GM10266 (cell line): ENCODE measurements at regions not wholly inside any gene's neighbourhood (a gene's known extent, or its start where the extent isn't known, plus 50 kb on each side); places are given as distances from the start of the nearest gene placed in this dataset.

ENCODE experiments used
- DNase-seq: peaks from one replicate; pipeline ENCODE4 v3.0.0; 2012; ENCODE audit errors: extremely low spot score
- CTCF ChIP-seq: IDR thresholded peaks from 2 replicates; pipeline ENCODE4 v1.5.1; 2012; ENCODE audit warnings: mild to moderate bottlenecking, low read depth; ENCODE audit not compliant: control insufficient read depth, insufficient read depth; ENCODE audit errors: missing control alignments

GRCh38 chr5:28386712-28387111 is 1348.3 kb upstream of the CDH9 start:
- DNase-seq: no peak
- no peak for TF ChIP-seq CTCF

- no peak for DNase-seq
- TF ChIP-seq CTCF: no peak
These were observed 1341.8 kb upstream of the CDH9 start for GRCh38 chr5:28380167-28380566.

GRCh38 chr5:28374492-28374967 is 1336.1 kb upstream of the CDH9 start:
- no peak for DNase-seq
- no peak for TF ChIP-seq CTCF

DNA sequence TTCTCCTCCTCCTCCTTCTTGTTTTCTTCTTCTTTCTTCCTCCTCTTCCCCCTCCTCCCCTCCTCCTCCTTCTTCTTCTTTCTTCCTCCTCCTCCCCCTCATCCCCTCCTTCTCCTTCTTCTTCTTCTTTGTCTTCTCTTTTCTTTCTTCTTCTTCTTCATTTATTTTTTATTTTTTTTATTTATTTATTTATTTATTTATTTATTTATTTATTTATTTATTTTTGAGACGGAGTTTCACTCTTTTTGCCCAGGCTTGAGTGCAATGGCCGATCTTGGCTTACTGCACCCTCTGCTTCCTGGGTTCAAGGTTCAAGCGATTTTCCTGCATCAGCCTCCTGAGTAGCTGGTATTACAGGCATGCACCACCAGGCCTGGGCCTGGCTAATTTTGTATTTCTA is 1332.5 kb upstream of the CDH9 start:
- no peak for DNase-seq
- TF ChIP-seq CTCF: no peak

DNA sequence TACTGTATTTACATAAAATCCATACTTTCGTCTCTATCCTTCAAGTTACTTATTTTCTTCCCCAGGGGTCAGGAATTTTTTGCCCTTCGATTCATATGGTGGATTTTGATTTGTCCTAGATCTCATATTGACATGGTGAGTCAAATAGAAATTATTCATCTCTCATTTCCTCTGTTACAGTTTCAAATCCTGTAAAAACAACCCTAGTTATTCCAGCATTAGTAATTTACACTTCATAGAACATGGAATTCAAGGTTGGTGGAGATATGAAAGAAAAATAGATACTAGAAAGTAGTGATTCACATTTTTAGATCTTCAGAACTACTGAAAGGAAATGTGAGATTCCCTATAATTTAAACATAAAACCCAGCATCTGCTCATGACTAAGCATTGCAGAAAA is 1331.0 kb upstream of the CDH9 start:
- DNase-seq: no peak
- TF ChIP-seq CTCF: no peak

GRCh38 chr5:28355831-28356230 is 1317.4 kb upstream of the CDH9 start:
- TF ChIP-seq CTCF: no peak
- DNase-seq: no peak

DNA sequence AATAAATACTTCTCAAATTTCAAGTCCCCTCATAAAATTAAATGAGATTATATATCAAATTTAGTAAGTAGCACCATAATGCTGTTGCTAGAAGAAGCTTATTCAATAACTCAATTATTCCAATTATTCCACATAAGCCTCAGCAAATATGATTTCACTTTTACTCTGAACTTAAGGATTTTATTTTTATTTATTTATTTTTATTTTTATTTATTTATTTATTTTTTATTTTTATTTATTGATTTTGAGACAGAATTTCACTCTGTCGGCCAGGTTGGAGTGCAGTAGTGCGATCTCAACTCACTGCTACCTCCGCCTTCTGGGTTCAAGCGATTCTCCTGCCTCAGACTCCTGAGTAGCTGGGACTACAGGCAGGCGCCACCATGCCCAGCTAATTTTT is 1308.3 kb upstream of the CDH9 start:
- no peak for TF ChIP-seq CTCF

More for the DNA sequence above, 1308.3 kb upstream of the CDH9 start:
- no peak for DNase-seq
